ENCODE measurements at regions not wholly inside any gene's neighbourhood (a gene's known extent, or its start where the extent isn't known, plus 50 kb on each side); places are given as distances from the start of the nearest gene placed in this dataset.

DNA sequence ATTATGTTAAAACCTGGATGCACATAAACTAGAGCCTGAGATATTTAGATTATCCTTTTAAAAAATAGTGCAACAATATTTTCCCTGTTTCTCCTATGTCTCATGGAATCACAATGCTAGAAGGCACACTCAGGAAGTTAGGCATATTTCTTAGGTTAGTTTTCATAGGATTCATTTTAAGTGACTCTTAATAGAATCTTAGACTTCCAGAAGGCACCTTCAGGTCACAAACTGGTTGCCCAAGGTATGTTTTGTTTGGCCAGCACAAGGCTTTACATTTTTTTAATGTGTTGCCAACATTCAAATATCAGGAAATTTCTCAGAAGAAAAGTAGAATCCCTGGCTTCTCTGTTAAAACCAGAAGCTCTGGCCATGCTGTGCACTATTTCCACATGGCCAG, 129.3 kb downstream of the LNPK start:
- Histone ChIP-seq H3K23ac (ENCODE audit: insufficient read length) (no peak overlapping the region), H4K20me1 (replicated peaks in 1 of 2; ENCODE audit: control insufficient read depth in 1 of 2, insufficient read depth in 2 of 2, low read length in 2 of 2) (no peaks in the 10 kb centered on the region), H3K79me2 (ENCODE audit: control insufficient read depth in 1 of 2, insufficient read depth in 2 of 2, low read length in 2 of 2) (no peaks in the 10 kb centered on the region), H3K36me3 (ENCODE audit: control insufficient read depth in 2 of 4, insufficient read depth in 4 of 4, low read length in 3 of 4) (no peaks in the 10 kb centered on the region), H2BK12ac (ENCODE audit: low read depth, low read length) (no peak overlapping the region), H3K4ac (replicated peaks; ENCODE audit: insufficient read length, low read depth, low read length) (no peak overlapping the region), H3K14ac (ENCODE audit: insufficient read length) (no peak overlapping the region), H3K18ac (ENCODE audit: extremely low read depth, low read length) (no peak overlapping the region), H3K79me1 (ENCODE audit: low read depth, low read length) (no peaks in the 10 kb centered on the region), H3K56ac (replicated peaks; ENCODE audit: insufficient read length, low read depth, low read length) (no peak overlapping the region), H2BK15ac (ENCODE audit: low read length) (no peak overlapping the region), H2BK20ac (ENCODE audit: low read length) (no peak overlapping the region), H2BK5ac (ENCODE audit: low read depth, low read length) (no peak overlapping the region), H3K4me1 (replicated peaks in 1 of 4; ENCODE audit: control insufficient read depth in 3 of 4, insufficient read depth in 4 of 4, low read length in 3 of 4) (no peaks in the 10 kb centered on the region), H2AFZ (ENCODE audit: low read length) (no peak overlapping the region), H2AK5ac (ENCODE audit: low read depth, low read length) (no peak overlapping the region), H4K5ac (ENCODE audit: insufficient read length, low read depth, low read length) (no peak overlapping the region), H3K27me3 (replicated peaks in 1 of 4; ENCODE audit: control insufficient read depth in 3 of 4, extremely low read depth in 1 of 4, insufficient read depth in 3 of 4, low read length in 3 of 4) (no peaks in the 10 kb centered on the region), H3K27ac (ENCODE audit: low read depth, low read length) (no peak overlapping the region), H3K4me2 (ENCODE audit: insufficient read depth in 1 of 2, low read depth in 2 of 2, low read length in 2 of 2) (no peak overlapping the region), H2BK120ac (replicated peaks; ENCODE audit: low read depth, low read length) (no peak overlapping the region), H4K91ac (replicated peaks; ENCODE audit: insufficient read length, low read length) (no peak overlapping the region), H3K9ac (replicated peaks in 1 of 4; ENCODE audit: extremely low read depth in 1 of 4, low read depth in 3 of 4, low read length in 3 of 4) (no peak overlapping the region), H3K9me3 (ENCODE audit: insufficient read depth in 2 of 2, low read depth in 1 of 2, low read length in 1 of 2) (no peaks in the 10 kb centered on the region), H3K4me3 (ENCODE audit: extremely low read depth in 1 of 4, insufficient read depth in 2 of 4, low read depth in 3 of 4, low read length in 4 of 4) (no peak overlapping the region), H3K23me2 (ENCODE audit: low read depth, low read length) (no peaks in the 10 kb centered on the region), H4K8ac (ENCODE audit: extremely low read depth, insufficient read depth, low read length) (no peak overlapping the region)
- POLR2A ChIA-PET (ENCODE audit: partially characterized antibody): no interaction called here
- CTCF ChIA-PET (ENCODE audit: partially characterized antibody): no interaction called here
- TF ChIP-seq EP300 (IDR thresholded peaks at IDR 0.05; ENCODE audit: borderline replicate concordance in 1 of 2, low read depth in 2 of 2, low read length in 2 of 2): no peak
- TF ChIP-seq SIX5 (IDR thresholded peaks at IDR 0.05; ENCODE audit: low read depth, low read length): no peak
- TF ChIP-seq BRCA1 (IDR thresholded peaks at IDR 0.05; ENCODE audit: low read depth, low read length): no peak
- no peak for TF ChIP-seq TAF1 (IDR thresholded peaks at IDR 0.05; ENCODE audit: low read depth, low read length)
- no peak for TF ChIP-seq MAX (IDR thresholded peaks at IDR 0.05)
- TF ChIP-seq CBX8 (IDR thresholded peaks at IDR 0.05; ENCODE audit: borderline replicate concordance, low read depth, low read length): no peak
- no peak for TF ChIP-seq EZH2 (IDR thresholded peaks at IDR 0.05; ENCODE audit: low read depth, low read length, severe bottlenecking)
- no peak for TF ChIP-seq KDM1A (IDR thresholded peaks at IDR 0.05; ENCODE audit: borderline replicate concordance, low read length)
- no peak for TF ChIP-seq TBP (IDR thresholded peaks at IDR 0.05; ENCODE audit: low read depth, low read length)
- TF ChIP-seq SP1 (IDR thresholded peaks at IDR 0.05; ENCODE audit: low read depth, low read length): no peak
- no peak for TF ChIP-seq RNF2 (IDR thresholded peaks at IDR 0.05; ENCODE audit: borderline replicate concordance, low read depth, low read length, missing control alignments, poor library complexity, severe bottlenecking)
- no peak for TF ChIP-seq PHF8 (conservative IDR thresholded peaks at IDR 0.05; ENCODE audit: low read depth, low read length)
- no peak for TF ChIP-seq E2F6 (IDR thresholded peaks at IDR 0.05)
- no peak for TF ChIP-seq KDM4A (IDR thresholded peaks at IDR 0.05; ENCODE audit: low read depth, low read length, severe bottlenecking)
- TF ChIP-seq JUND (IDR thresholded peaks at IDR 0.05; ENCODE audit: low read length): no peak
- DNase-seq (ENCODE audit: low read depth in 1 of 2, low spot score in 2 of 2) (no peak), FAIRE-seq (no peak)

Data from H1 (cell line).